CD14-positive monocyte (primary cell): ENCODE measurements at regions not wholly inside any gene's neighbourhood (a gene's known extent, or its start where the extent isn't known, plus 50 kb on each side); places are given as distances from the start of the nearest gene placed in this dataset.

Experiments used
- DNase-seq, 3 donors: peaks; one replicate each; pipeline ENCODE4 v3.0.0-alpha.2; 2011 to 2022
- H2AFZ ChIP-seq: 2 replicates; pipeline ENCODE4 v1.6.0; 2012; ENCODE audit warnings: mild to moderate bottlenecking, low read depth, low read length, inconsistent platforms; ENCODE audit not compliant: insufficient read depth, poor library complexity, severe bottlenecking
- H3K27ac ChIP-seq, 2 donors: 1 replicate in 1 of 2; 2 replicates in 1 of 2; pipeline ENCODE4 v1.5.1; 2012 to 2013; ENCODE audit warnings: low read length in 2 of 2, control low read depth in 1 of 2, inconsistent platforms in 1 of 2, low read depth in 1 of 2, mild to moderate bottlenecking in 1 of 2
- H3K27me3 ChIP-seq, 2 donors: one replicate each; pipeline versions ENCODE4 v1.6.0 to v1.6.1; 2011 to 2013; ENCODE audit warnings: low read length in 2 of 2; ENCODE audit not compliant: control insufficient read depth in 2 of 2, insufficient read depth in 2 of 2
- H3K36me3 ChIP-seq, 2 donors: replicated peaks in 1 of 2; 1 replicate in 1 of 2; 2 replicates in 1 of 2; pipeline versions ENCODE4 v1.5.1 to v1.6.1; 2012 to 2013; ENCODE audit warnings: low read length in 2 of 2, control low read depth in 1 of 2, inconsistent platforms in 1 of 2, mild to moderate bottlenecking in 1 of 2; ENCODE audit not compliant: insufficient read depth in 2 of 2, control insufficient read depth in 1 of 2
- H3K4me1 ChIP-seq, 2 donors: 1 replicate in 1 of 2; 2 replicates in 1 of 2; pipeline versions ENCODE4 v1.5.1 to v1.6.1; 2012 to 2013; ENCODE audit warnings: low read length in 2 of 2, control low read depth in 1 of 2, inconsistent platforms in 1 of 2, mild to moderate bottlenecking in 1 of 2, moderate library complexity in 1 of 2; ENCODE audit not compliant: insufficient read depth in 2 of 2, control insufficient read depth in 1 of 2
- H3K4me2 ChIP-seq: replicated peaks from 2 replicates; pipeline ENCODE3; 2012; ENCODE audit warnings: low read length, moderate library complexity, mild to moderate bottlenecking; ENCODE audit not compliant: poor library complexity, severe bottlenecking; ENCODE audit errors: extremely low read depth
- H3K4me3 ChIP-seq, 3 experiments: fragments of 200-600 bp in 1 of 3; sonication (generic) in 1 of 3; replicated peaks in 1 of 3; 1 replicate in 2 of 3; 2 replicates in 1 of 3; pipeline ENCODE4 v1.5.1; 2011 to 2013; ENCODE audit warnings: low read length in 3 of 3, mild to moderate bottlenecking in 3 of 3, control low read depth in 2 of 3, low read depth in 2 of 3, inconsistent platforms in 1 of 3, moderate library complexity in 1 of 3
- H3K79me2 ChIP-seq: 2 replicates; pipeline ENCODE4 v1.6.0; 2012; ENCODE audit warnings: mild to moderate bottlenecking, control low read depth, inconsistent platforms, low read length, moderate library complexity; ENCODE audit not compliant: insufficient read depth
- H3K9ac ChIP-seq: 2 replicates; pipeline ENCODE4 v1.6.0; 2017; ENCODE audit warnings: low read length, mild to moderate bottlenecking; ENCODE audit not compliant: insufficient read depth, poor library complexity, severe bottlenecking
- H3K9me3 ChIP-seq, 2 donors: replicated peaks in 1 of 2; 1 replicate in 1 of 2; 2 replicates in 1 of 2; pipeline versions ENCODE4 v1.5.1 to v1.6.1; 2012 to 2013; ENCODE audit warnings: low read length in 2 of 2, control low read depth in 1 of 2; ENCODE audit not compliant: control insufficient read depth in 1 of 2, insufficient read depth in 1 of 2
- H4K20me1 ChIP-seq: 2 replicates; pipeline ENCODE4 v1.6.0; 2012; ENCODE audit warnings: mild to moderate bottlenecking, low read length, control low read depth, moderate library complexity; ENCODE audit not compliant: insufficient read depth
- H3K27ac Mint-ChIP-seq, 7 donors: one replicate each; pipeline ENCODE4 v1.8.0; 2020; ENCODE audit warnings: mild to moderate bottlenecking in 7 of 7, mixed read lengths in 7 of 7, moderate library complexity in 6 of 7, inconsistent platforms in 2 of 7
- H3K27me3 Mint-ChIP-seq, 3 donors: one replicate each; pipeline ENCODE4 v1.8.0; 2021 to 2022; ENCODE audit warnings: low read depth in 3 of 3, mild to moderate bottlenecking in 3 of 3, mixed read lengths in 3 of 3, moderate library complexity in 3 of 3, inconsistent platforms in 1 of 3
- H3K36me3 Mint-ChIP-seq, 2 donors: one replicate each; pipeline ENCODE4 v1.8.0; 2020; ENCODE audit warnings: mixed read lengths in 2 of 2, inconsistent platforms in 1 of 2, mild to moderate bottlenecking in 1 of 2
- H3K4me1 Mint-ChIP-seq: one replicate; pipeline ENCODE4 v1.8.0; 2020; ENCODE audit warnings: mild to moderate bottlenecking, mixed read lengths
- H3K4me3 Mint-ChIP-seq, 2 donors: one replicate each; pipeline ENCODE4 v1.8.0; 2020; ENCODE audit warnings: mild to moderate bottlenecking in 2 of 2, mixed read lengths in 2 of 2, moderate library complexity in 1 of 2
- H3K9me3 Mint-ChIP-seq, 7 donors: one replicate each; pipeline ENCODE4 v1.8.0; 2020 to 2022; ENCODE audit warnings: mixed read lengths in 7 of 7, mild to moderate bottlenecking in 6 of 7, moderate library complexity in 6 of 7, inconsistent platforms in 2 of 7
- CTCF ChIP-seq: fragments of 200-600 bp; IDR thresholded peaks from one replicate; pipeline ENCODE4 v1.8.0; 2022; ENCODE audit warnings: antibody characterized with exemption, mild to moderate bottlenecking
- WGBS: methylation state at CpG from one replicate; pipeline ENCODE4 v1.1.5; 2013; ENCODE audit warnings: missing lambda C conversion rate; ENCODE audit not compliant: insufficient coverage; 5-methylcytosine and 5-hydroxymethylcytosine counted together
- intact Hi-C, 2 donors: fragments of 100-400 bp; cut with micrococcal nuclease; formaldehyde crosslinking; loops; one replicate each; pipeline versions ENCODE4 v1.15.0 to v1.15.1; 2023

GRCh38 chr3:80055306-80055705 is 287.5 kb upstream of the ROBO1 start:
- WGBS = no CpG with 5 or more reads among the region's 4 CpGs
- Histone ChIP-seq H3K9ac (no peak overlapping the region), H3K79me2 (no peaks in the 10 kb centered on the region), H3K4me2 (no peak overlapping the region), H3K36me3 (no peaks in the 10 kb centered on the region), H4K20me1 (no peaks in the 10 kb centered on the region), H3K9me3 (peaks cover 5 to 19% of the 10 kb centered on the region in 2 donors), H3K4me3 (no peak overlapping the region), H3K27me3 (no peaks in the 10 kb centered on the region), H3K27ac (no peak overlapping the region), H3K4me1 (no peaks in the 10 kb centered on the region), H2AFZ (no peak overlapping the region)
- Mint-ChIP-seq H3K4me3 (no peak overlapping the region), H3K27me3 (no peaks in the 10 kb centered on the region), H3K36me3 (no peaks in the 10 kb centered on the region), H3K9me3 (peaks cover 0 to 14% (median 0%) of the 10 kb centered on the region in 7 donors), H3K27ac (no peak overlapping the region), H3K4me1 (no peaks in the 10 kb centered on the region)
- intact Hi-C loops = no loop called here
- DNase-seq = no peak
- no peak for TF ChIP-seq CTCF

GRCh38 chr3:80052271-80052670 is 284.5 kb upstream of the ROBO1 start:
- Histone ChIP-seq H3K4me1 (no peaks in the 10 kb centered on the region), H3K4me3 (no peak overlapping the region), H3K4me2 (no peak overlapping the region), H3K27ac (no peak overlapping the region), H3K9me3 (peaks cover 5 to 19% of the 10 kb centered on the region in 2 donors), H3K27me3 (no peaks in the 10 kb centered on the region), H3K79me2 (no peaks in the 10 kb centered on the region), H2AFZ (no peak overlapping the region), H3K9ac (no peak overlapping the region), H4K20me1 (no peaks in the 10 kb centered on the region), H3K36me3 (no peaks in the 10 kb centered on the region)
- DNase-seq = no peak
- WGBS = 96% methylated on average over 16 of the region's 16 CpGs
- no peak overlapping the region for H3K4me3 Mint-ChIP-seq
- H3K9me3 Mint-ChIP-seq = peaks cover 0 to 10% (median 0%) of the 10 kb centered on the region in 7 donors
- H3K27ac Mint-ChIP-seq = no peak overlapping the region
- no peaks in the 10 kb centered on the region for H3K36me3 Mint-ChIP-seq
- no peak for TF ChIP-seq CTCF
- H3K4me1 Mint-ChIP-seq = no peaks in the 10 kb centered on the region
- H3K27me3 Mint-ChIP-seq = no peaks in the 10 kb centered on the region
- intact Hi-C loops = no loop called here
